Trophoblast cell (in vitro differentiated cells and primary cell): ENCODE measurements at regions not wholly inside any gene's neighbourhood (a gene's known extent, or its start where the extent isn't known, plus 50 kb on each side); places are given as distances from the start of the nearest gene placed in this dataset.
"Not testable (repeated sequence)": the region's sequence is repeated elsewhere in the genome, so short reads cannot be mapped to it uniquely, and the experiment has no call there.

Source experiments
- DNase-seq, 2 donors: peaks; one replicate each; pipeline ENCODE4 v3.0.0-alpha.2; 2016
- H2AFZ ChIP-seq: 2 replicates; pipeline ENCODE4 v1.6.1; 2013; ENCODE audit warnings: low read length, moderate library complexity, mild to moderate bottlenecking; ENCODE audit not compliant: insufficient read depth, poor library complexity
- H2AK5ac ChIP-seq: 2 replicates; pipeline ENCODE4 v1.6.1; 2013; ENCODE audit warnings: mild to moderate bottlenecking, low read length
- H2BK120ac ChIP-seq: 2 replicates; pipeline ENCODE4 v1.6.1; 2013; ENCODE audit warnings: low read length, mild to moderate bottlenecking, moderate library complexity; ENCODE audit not compliant: insufficient read depth, poor library complexity
- H2BK12ac ChIP-seq: 2 replicates; pipeline ENCODE4 v1.6.1; 2013; ENCODE audit warnings: mild to moderate bottlenecking, low read length, moderate library complexity
- H2BK5ac ChIP-seq: 2 replicates; pipeline ENCODE4 v1.6.1; 2013; ENCODE audit warnings: low read length, low read depth, moderate library complexity, mild to moderate bottlenecking; ENCODE audit not compliant: poor library complexity
- H3K14ac ChIP-seq: 2 replicates; pipeline ENCODE4 v1.6.1; 2013; ENCODE audit warnings: mild to moderate bottlenecking, low read length
- H3K18ac ChIP-seq: 2 replicates; pipeline ENCODE4 v1.6.1; 2013; ENCODE audit warnings: mild to moderate bottlenecking, low read length
- H3K23ac ChIP-seq: 2 replicates; pipeline ENCODE4 v1.6.1; 2013; ENCODE audit warnings: low read length
- H3K27ac ChIP-seq: 2 replicates; pipeline ENCODE4 v1.5.1; 2013; ENCODE audit warnings: low read depth, mild to moderate bottlenecking, inconsistent platforms, low read length, moderate library complexity
- H3K27me3 ChIP-seq: 2 replicates; pipeline ENCODE4 v1.6.1; 2013; ENCODE audit warnings: inconsistent platforms, mild to moderate bottlenecking, low read length, moderate library complexity; ENCODE audit not compliant: insufficient read depth
- H3K36me3 ChIP-seq, 2 experiments: 1 replicate in 1 of 2; 2 replicates in 1 of 2; pipeline ENCODE4 v1.6.1; 2013; ENCODE audit warnings: low read length in 2 of 2, mild to moderate bottlenecking in 2 of 2, moderate library complexity in 1 of 2; ENCODE audit not compliant: insufficient read depth in 2 of 2, control insufficient read depth in 1 of 2
- H3K4ac ChIP-seq: 2 replicates; pipeline ENCODE4 v1.6.1; 2013; ENCODE audit warnings: low read depth, mild to moderate bottlenecking, low read length, moderate library complexity
- H3K4me1 ChIP-seq, 2 experiments: 1 replicate in 1 of 2; 2 replicates in 1 of 2; pipeline ENCODE4 v1.6.1; 2013; ENCODE audit warnings: low read length in 2 of 2, mild to moderate bottlenecking in 2 of 2, moderate library complexity in 1 of 2; ENCODE audit not compliant: insufficient read depth in 2 of 2, control insufficient read depth in 1 of 2
- H3K4me2 ChIP-seq: 2 replicates; pipeline ENCODE4 v1.6.1; 2013; ENCODE audit warnings: inconsistent platforms, mild to moderate bottlenecking, low read length, moderate library complexity
- H3K4me3 ChIP-seq: 2 replicates; pipeline ENCODE4 v1.5.1; 2013; ENCODE audit warnings: mild to moderate bottlenecking, low read depth, low read length, inconsistent platforms
- H3K79me1 ChIP-seq: one replicate; pipeline ENCODE4 v1.6.1; 2013; ENCODE audit warnings: low read length
- H3K79me2 ChIP-seq: 2 replicates; pipeline ENCODE4 v1.6.1; 2013; ENCODE audit warnings: low read length, mild to moderate bottlenecking; ENCODE audit not compliant: control insufficient read depth, insufficient read depth, poor library complexity
- H3K9ac ChIP-seq: 2 replicates; pipeline ENCODE4 v1.6.1; 2013; ENCODE audit warnings: mild to moderate bottlenecking, low read length
- H3K9me3 ChIP-seq: 2 replicates; pipeline ENCODE4 v1.6.1; 2013; ENCODE audit warnings: low read depth, mild to moderate bottlenecking, control low read depth, inconsistent platforms, low read length; ENCODE audit not compliant: insufficient read depth
- H4K12ac ChIP-seq: 2 replicates; pipeline ENCODE4 v1.6.1; 2013; ENCODE audit warnings: low read depth, mild to moderate bottlenecking, low read length, moderate library complexity
- H4K8ac ChIP-seq: 2 replicates; pipeline ENCODE4 v1.6.1; 2013; ENCODE audit warnings: low read depth, mild to moderate bottlenecking, low read length, moderate library complexity
- H4K91ac ChIP-seq: one replicate; pipeline ENCODE4 v1.6.1; 2013; ENCODE audit warnings: low read depth, mild to moderate bottlenecking, low read length, moderate library complexity
- WGBS: extraction: QIAGEN DNeasy Blood & Tissue Kit; methylation state at CpG from one replicate; pipeline ENCODE4 v1.1.7; 2013; ENCODE audit warnings: missing lambda C conversion rate; ENCODE audit not compliant: insufficient read length, insufficient coverage; ENCODE audit errors: extremely low coverage; 5-methylcytosine and 5-hydroxymethylcytosine counted together

GRCh38 chr4:128682942-128683666, 126.4 kb upstream of the JADE1 start:
- Histone ChIP-seq H3K79me2 (no peaks in the 10 kb centered on the region), H3K18ac (no peak overlapping the region), H3K79me1 (no peaks in the 10 kb centered on the region), H3K14ac (no peak overlapping the region), H3K4me2 (no peak overlapping the region), H4K91ac (no peak overlapping the region), H3K27me3 (no peaks in the 10 kb centered on the region), H4K8ac (no peak overlapping the region), H3K9ac (no peak overlapping the region), H2BK12ac (no peak overlapping the region), H2AFZ (no peak overlapping the region), H3K27ac (no peak overlapping the region), H3K23ac (peak overlapping the region; percentile 48), H2AK5ac (no peak overlapping the region), H4K12ac (no peak overlapping the region), H3K9me3 (peaks cover 3% of the 10 kb centered on the region), H3K36me3 (no peaks in the 10 kb centered on the region), H3K4me1 (no peaks in the 10 kb centered on the region), H3K4me3 (no peak overlapping the region), H3K4ac (no peak overlapping the region), H2BK120ac (no peak overlapping the region), H2BK5ac (no peak overlapping the region)
- no peak for DNase-seq
- no CpG with 5 or more reads among the region's 9 CpGs for WGBS

GRCh38 chr4:128676095-128676494, 133.4 kb upstream of the JADE1 start:
- Histone ChIP-seq H3K4ac (no peak overlapping the region), H3K27ac (no peak overlapping the region), H3K79me2 (no peaks in the 10 kb centered on the region), H3K79me1 (no peaks in the 10 kb centered on the region), H3K9me3 (no peaks in the 10 kb centered on the region), H3K9ac (no peak overlapping the region), H3K18ac (no peak overlapping the region), H2BK5ac (no peak overlapping the region), H2AFZ (no peak overlapping the region), H3K36me3 (no peaks in the 10 kb centered on the region), H3K14ac (no peak overlapping the region), H3K27me3 (no peaks in the 10 kb centered on the region), H3K4me3 (no peak overlapping the region), H2BK120ac (no peak overlapping the region), H4K8ac (no peak overlapping the region), H4K12ac (no peak overlapping the region), H4K91ac (no peak overlapping the region), H3K23ac (no peak overlapping the region), H3K4me2 (no peak overlapping the region), H3K4me1 (no peaks in the 10 kb centered on the region), H2AK5ac (no peak overlapping the region), H2BK12ac (no peak overlapping the region)
- no peak for DNase-seq
- WGBS, result no CpG with 5 or more reads among the region's 1 CpG

GRCh38 chr4:128675083-128675482, 134.4 kb upstream of the JADE1 start:
- Histone ChIP-seq H3K14ac (no peak overlapping the region), H3K27me3 (no peaks in the 10 kb centered on the region), H3K4me2 (no peak overlapping the region), H3K23ac (no peak overlapping the region), H3K4me3 (no peak overlapping the region), H2AK5ac (no peak overlapping the region), H2BK5ac (no peak overlapping the region), H4K91ac (no peak overlapping the region), H3K18ac (no peak overlapping the region), H2BK12ac (no peak overlapping the region), H4K8ac (no peak overlapping the region), H3K4ac (no peak overlapping the region), H2BK120ac (no peak overlapping the region), H3K4me1 (no peaks in the 10 kb centered on the region), H3K9ac (no peak overlapping the region), H3K79me1 (no peaks in the 10 kb centered on the region), H3K9me3 (no peaks in the 10 kb centered on the region), H4K12ac (no peak overlapping the region), H2AFZ (no peak overlapping the region), H3K27ac (no peak overlapping the region), H3K36me3 (no peaks in the 10 kb centered on the region), H3K79me2 (no peaks in the 10 kb centered on the region)
- no CpG with 5 or more reads among the region's 1 CpG for WGBS
- DNase-seq, result no peak

- WGBS, result no CpG with 5 or more reads among the region's 7 CpGs
- DNase-seq, H3K9ac ChIP-seq, H2BK120ac ChIP-seq, H4K8ac ChIP-seq, H2AK5ac ChIP-seq, H3K23ac ChIP-seq, H3K79me2 ChIP-seq, H3K9me3 ChIP-seq, H3K27me3 ChIP-seq, H3K4ac ChIP-seq, H3K27ac ChIP-seq, H3K14ac ChIP-seq, H2BK12ac ChIP-seq, H2AFZ ChIP-seq, H3K36me3 ChIP-seq, H3K4me1 ChIP-seq, H3K4me2 ChIP-seq, H3K4me3 ChIP-seq, H4K12ac ChIP-seq, H2BK5ac ChIP-seq, H4K91ac ChIP-seq, H3K79me1 ChIP-seq, H3K18ac ChIP-seq: not testable (repeated sequence)
These were observed 136.3 kb upstream of the JADE1 start for GRCh38 chr4:128673159-128673558.
